ENCODE measurements at regions not wholly inside any gene's neighbourhood (a gene's known extent, or its start where the extent isn't known, plus 50 kb on each side); places are given as distances from the start of the nearest gene placed in this dataset.
"Not testable (repeated sequence)": the region's sequence is repeated elsewhere in the genome, so short reads cannot be mapped to it uniquely, and the experiment has no call there.

DNA sequence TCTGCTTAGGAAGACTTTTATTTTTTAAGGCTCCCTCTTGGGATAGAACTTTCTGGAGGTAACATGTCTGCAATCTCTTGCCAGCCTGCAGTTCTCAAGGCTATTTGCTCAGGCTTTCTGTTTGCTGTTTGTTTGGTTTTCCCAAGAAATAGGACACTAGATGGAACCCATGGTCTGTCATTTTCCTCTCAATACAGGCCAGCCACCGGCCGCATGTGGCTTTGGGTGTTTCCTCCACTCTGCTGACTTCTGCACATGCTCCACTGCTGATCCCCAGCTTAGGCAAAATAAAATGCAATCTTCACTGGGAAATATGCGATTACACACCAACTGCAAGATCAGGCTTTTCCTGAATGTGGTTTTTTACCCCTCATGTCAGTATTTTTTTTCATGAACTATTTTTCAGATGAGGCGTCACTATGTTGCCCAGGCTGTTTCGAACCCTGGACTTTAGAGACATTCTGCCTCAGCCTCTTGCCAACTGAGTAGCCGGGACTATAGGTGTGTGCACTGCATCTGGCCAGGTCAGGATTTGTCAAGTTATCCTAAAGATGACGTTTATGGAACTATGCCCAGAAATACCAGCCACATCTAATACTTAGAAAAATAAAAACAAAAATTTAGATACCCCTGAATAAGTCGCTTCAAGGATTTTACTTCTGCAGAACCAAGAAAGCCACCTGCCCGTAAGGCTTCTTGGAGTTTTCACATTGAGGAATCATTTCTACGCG, 94.3 kb upstream of the PABPC3 start:
- WGBS, 2 donors (ENCODE audit: extremely low coverage in 2 of 2, insufficient read length in 2 of 2, insufficient replicate concordance in 1 of 2): no CpG with 5 or more reads among the region's 11 CpGs
- no peak overlapping the region for H3K23ac ChIP-seq (ENCODE audit: low read depth, low read length, poor library complexity)

DNA sequence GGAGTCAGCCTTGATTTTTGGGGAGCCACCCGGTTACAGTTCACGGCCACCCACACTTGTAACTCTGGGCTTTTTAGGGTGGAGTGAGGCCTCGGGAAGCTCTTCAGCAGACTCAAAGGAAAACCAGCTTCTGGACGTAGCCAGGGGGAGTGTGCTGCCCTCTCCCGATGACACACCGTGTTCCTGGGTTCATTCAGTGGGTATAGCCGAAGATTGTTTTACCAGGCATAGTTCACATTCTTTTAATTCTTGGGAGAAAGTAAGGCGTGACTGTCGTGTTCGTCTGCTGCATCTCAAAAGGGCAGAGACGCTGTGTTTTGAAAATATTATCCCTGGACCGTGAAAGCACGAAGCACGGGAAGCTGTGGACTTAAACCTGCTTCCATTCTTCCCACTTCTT, 93.6 kb upstream of the PABPC3 start:
- H3K18ac ChIP-seq (ENCODE audit: low read length); H3K4me3 ChIP-seq (ENCODE audit: low read length in 2 of 2); H2BK12ac ChIP-seq (ENCODE audit: low read length); H2BK120ac ChIP-seq (ENCODE audit: low read depth, low read length); H4K8ac ChIP-seq (ENCODE audit: low read depth, low read length); DNase-seq (ENCODE audit: low spot score); H3K9me3 ChIP-seq (replicated peaks in 1 of 2; ENCODE audit: control insufficient read depth in 2 of 2, insufficient read depth in 1 of 2, low read depth in 1 of 2, low read length in 2 of 2); H3K23ac ChIP-seq (ENCODE audit: low read depth, low read length, poor library complexity); H2BK5ac ChIP-seq (ENCODE audit: low read length); H3K9ac ChIP-seq (ENCODE audit: low read depth, low read length, poor library complexity); H3K4me1 ChIP-seq (ENCODE audit: control insufficient read depth in 2 of 2, insufficient read depth in 1 of 2, low read depth in 1 of 2, low read length in 2 of 2); H3K79me1 ChIP-seq (ENCODE audit: low read depth, low read length); H2BK15ac ChIP-seq (ENCODE audit: low read length); H3K27ac ChIP-seq (replicated peaks; ENCODE audit: low read length); H2AK5ac ChIP-seq (ENCODE audit: low read depth, low read length); H3K4ac ChIP-seq (ENCODE audit: low read length); H3K36me3 ChIP-seq (replicated peaks in 1 of 2; ENCODE audit: control insufficient read depth in 2 of 2, insufficient read depth in 2 of 2, low read length in 2 of 2); H3K4me2 ChIP-seq (ENCODE audit: insufficient read depth, low read length, poor library complexity, severe bottlenecking); H3K27me3 ChIP-seq (ENCODE audit: control insufficient read depth in 3 of 3, insufficient read depth in 3 of 3, low read depth in 1 of 3, low read length in 3 of 3); H3K14ac ChIP-seq (ENCODE audit: low read length); H4K91ac ChIP-seq (ENCODE audit: low read depth, low read length, poor library complexity): not testable (repeated sequence)
- no CpG with 5 or more reads among the region's 14 CpGs for WGBS, 2 donors (ENCODE audit: extremely low coverage in 2 of 2, insufficient read length in 2 of 2, insufficient replicate concordance in 1 of 2)
- peak overlapping the region; percentile 37 for H2AFZ ChIP-seq (ENCODE audit: low read length)

More for the DNA sequence above, 94.3 kb upstream of the PABPC3 start:
- no peak overlapping the region for H3K18ac ChIP-seq (ENCODE audit: low read length)
- H3K4ac ChIP-seq (ENCODE audit: low read length): no peak overlapping the region
- H3K36me3 ChIP-seq (replicated peaks in 1 of 2; ENCODE audit: control insufficient read depth in 2 of 2, insufficient read depth in 2 of 2, low read length in 2 of 2): no peaks in the 10 kb centered on the region
- no peak overlapping the region for H2BK5ac ChIP-seq (ENCODE audit: low read length)
- no peak for DNase-seq (ENCODE audit: low spot score)
- H2AK5ac ChIP-seq (ENCODE audit: low read depth, low read length): no peak overlapping the region
- H3K27me3 ChIP-seq (ENCODE audit: control insufficient read depth in 3 of 3, insufficient read depth in 3 of 3, low read depth in 1 of 3, low read length in 3 of 3): no peaks in the 10 kb centered on the region
- no peak overlapping the region for H4K8ac ChIP-seq (ENCODE audit: low read depth, low read length)
- no peak overlapping the region for H3K4me3 ChIP-seq (ENCODE audit: low read length in 2 of 2)
- H3K9me3 ChIP-seq (replicated peaks in 1 of 2; ENCODE audit: control insufficient read depth in 2 of 2, insufficient read depth in 1 of 2, low read depth in 1 of 2, low read length in 2 of 2): no peaks in the 10 kb centered on the region
- H3K27ac ChIP-seq (replicated peaks; ENCODE audit: low read length): no peak overlapping the region
- peaks cover 0 to 2% of the 10 kb centered on the region in 2 donors for H3K4me1 ChIP-seq (ENCODE audit: control insufficient read depth in 2 of 2, insufficient read depth in 1 of 2, low read depth in 1 of 2, low read length in 2 of 2)
- no peak overlapping the region for H3K4me2 ChIP-seq (ENCODE audit: insufficient read depth, low read length, poor library complexity, severe bottlenecking)
- H3K9ac ChIP-seq (ENCODE audit: low read depth, low read length, poor library complexity): no peak overlapping the region
- H2BK12ac ChIP-seq (ENCODE audit: low read length): no peak overlapping the region
- no peak overlapping the region for H3K14ac ChIP-seq (ENCODE audit: low read length)
- H3K79me1 ChIP-seq (ENCODE audit: low read depth, low read length): no peaks in the 10 kb centered on the region
- H2AFZ ChIP-seq (ENCODE audit: low read length): no peak overlapping the region
- no peak overlapping the region for H4K91ac ChIP-seq (ENCODE audit: low read depth, low read length, poor library complexity)
- no peak overlapping the region for H2BK120ac ChIP-seq (ENCODE audit: low read depth, low read length)
- H2BK15ac ChIP-seq (ENCODE audit: low read length): no peak overlapping the region

DNA sequence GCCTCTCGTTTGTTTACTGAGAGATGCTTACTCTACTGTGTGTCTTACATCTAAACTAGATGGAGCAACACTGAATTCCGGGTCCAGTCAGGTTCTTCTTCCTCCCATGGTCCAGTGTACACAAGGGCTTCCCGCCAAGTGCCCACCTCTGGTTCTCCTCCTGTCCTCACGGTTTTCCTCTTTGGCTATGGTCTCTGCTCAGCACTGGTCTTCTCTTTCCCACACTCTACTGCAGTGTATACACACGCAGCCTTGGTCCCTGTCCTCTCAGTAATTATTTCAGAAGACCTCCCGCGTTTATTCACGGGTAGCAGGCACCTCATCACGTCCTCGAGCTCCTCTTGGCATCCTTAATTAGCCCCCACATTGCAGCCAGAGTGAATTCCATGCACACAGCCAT, 91.4 kb upstream of the PABPC3 start:
- H3K27me3 ChIP-seq (ENCODE audit: control insufficient read depth in 3 of 3, insufficient read depth in 3 of 3, low read depth in 1 of 3, low read length in 3 of 3); H3K36me3 ChIP-seq (replicated peaks in 1 of 2; ENCODE audit: control insufficient read depth in 2 of 2, insufficient read depth in 2 of 2, low read length in 2 of 2); H3K9me3 ChIP-seq (replicated peaks in 1 of 2; ENCODE audit: control insufficient read depth in 2 of 2, insufficient read depth in 1 of 2, low read depth in 1 of 2, low read length in 2 of 2); H3K18ac ChIP-seq (ENCODE audit: low read length); H3K27ac ChIP-seq (replicated peaks; ENCODE audit: low read length); H2BK120ac ChIP-seq (ENCODE audit: low read depth, low read length); H2BK15ac ChIP-seq (ENCODE audit: low read length); DNase-seq (ENCODE audit: low spot score); H3K4me1 ChIP-seq (ENCODE audit: control insufficient read depth in 2 of 2, insufficient read depth in 1 of 2, low read depth in 1 of 2, low read length in 2 of 2); H2AK5ac ChIP-seq (ENCODE audit: low read depth, low read length); H2AFZ ChIP-seq (ENCODE audit: low read length); H3K4me2 ChIP-seq (ENCODE audit: insufficient read depth, low read length, poor library complexity, severe bottlenecking); H4K8ac ChIP-seq (ENCODE audit: low read depth, low read length); H2BK12ac ChIP-seq (ENCODE audit: low read length); H4K91ac ChIP-seq (ENCODE audit: low read depth, low read length, poor library complexity); H2BK5ac ChIP-seq (ENCODE audit: low read length); H3K79me1 ChIP-seq (ENCODE audit: low read depth, low read length); H3K9ac ChIP-seq (ENCODE audit: low read depth, low read length, poor library complexity); H3K4me3 ChIP-seq (ENCODE audit: low read length in 2 of 2); H3K14ac ChIP-seq (ENCODE audit: low read length); H3K23ac ChIP-seq (ENCODE audit: low read depth, low read length, poor library complexity); H3K4ac ChIP-seq (ENCODE audit: low read length): not testable (repeated sequence)
- WGBS, 2 donors (ENCODE audit: extremely low coverage in 2 of 2, insufficient read length in 2 of 2, insufficient replicate concordance in 1 of 2): no CpG with 5 or more reads among the region's 10 CpGs

DNA sequence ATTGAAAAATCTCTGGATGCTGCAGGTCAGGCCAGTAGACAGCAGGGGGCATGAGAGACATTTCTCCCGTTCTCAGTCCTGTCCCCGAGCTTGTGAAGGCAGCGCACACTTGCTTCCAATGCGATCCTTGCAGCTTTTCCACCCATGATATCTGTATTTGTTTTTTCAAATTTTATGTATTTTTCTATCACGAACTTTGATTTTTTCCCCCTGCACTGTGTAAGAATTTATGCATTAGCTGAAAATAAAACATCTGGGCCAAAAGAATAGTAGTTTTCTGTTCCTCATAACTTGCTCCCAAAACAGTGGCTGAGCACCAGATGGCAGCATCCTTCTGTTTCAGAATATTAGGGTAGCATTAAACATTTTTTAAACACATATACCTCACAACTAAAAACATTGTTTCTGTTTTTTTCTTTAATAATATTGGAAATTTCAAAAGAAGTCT, 90.9 kb upstream of the PABPC3 start:
- H3K9me3 ChIP-seq (replicated peaks in 1 of 2; ENCODE audit: control insufficient read depth in 2 of 2, insufficient read depth in 1 of 2, low read depth in 1 of 2, low read length in 2 of 2); H3K79me1 ChIP-seq (ENCODE audit: low read depth, low read length); H2BK15ac ChIP-seq (ENCODE audit: low read length); H2BK120ac ChIP-seq (ENCODE audit: low read depth, low read length); H2BK5ac ChIP-seq (ENCODE audit: low read length); H3K27me3 ChIP-seq (ENCODE audit: control insufficient read depth in 3 of 3, insufficient read depth in 3 of 3, low read depth in 1 of 3, low read length in 3 of 3); H2AK5ac ChIP-seq (ENCODE audit: low read depth, low read length); H3K4me1 ChIP-seq (ENCODE audit: control insufficient read depth in 2 of 2, insufficient read depth in 1 of 2, low read depth in 1 of 2, low read length in 2 of 2); H3K4me3 ChIP-seq (ENCODE audit: low read length in 2 of 2); H3K18ac ChIP-seq (ENCODE audit: low read length); H2BK12ac ChIP-seq (ENCODE audit: low read length); H4K8ac ChIP-seq (ENCODE audit: low read depth, low read length); DNase-seq (ENCODE audit: low spot score); H3K36me3 ChIP-seq (replicated peaks in 1 of 2; ENCODE audit: control insufficient read depth in 2 of 2, insufficient read depth in 2 of 2, low read length in 2 of 2); H2AFZ ChIP-seq (ENCODE audit: low read length); H3K27ac ChIP-seq (replicated peaks; ENCODE audit: low read length); H3K4me2 ChIP-seq (ENCODE audit: insufficient read depth, low read length, poor library complexity, severe bottlenecking); H3K23ac ChIP-seq (ENCODE audit: low read depth, low read length, poor library complexity); H4K91ac ChIP-seq (ENCODE audit: low read depth, low read length, poor library complexity); H3K9ac ChIP-seq (ENCODE audit: low read depth, low read length, poor library complexity); H3K4ac ChIP-seq (ENCODE audit: low read length); H3K14ac ChIP-seq (ENCODE audit: low read length): not testable (repeated sequence)
- no CpG with 5 or more reads among the region's 5 CpGs for WGBS, 2 donors (ENCODE audit: extremely low coverage in 2 of 2, insufficient read length in 2 of 2, insufficient replicate concordance in 1 of 2)

Measured in neuronal stem cell (in vitro differentiated cells).